ENCODE measurements at regions not wholly inside any gene's neighbourhood (a gene's known extent, or its start where the extent isn't known, plus 50 kb on each side); places are given as distances from the start of the nearest gene placed in this dataset.

DNA sequence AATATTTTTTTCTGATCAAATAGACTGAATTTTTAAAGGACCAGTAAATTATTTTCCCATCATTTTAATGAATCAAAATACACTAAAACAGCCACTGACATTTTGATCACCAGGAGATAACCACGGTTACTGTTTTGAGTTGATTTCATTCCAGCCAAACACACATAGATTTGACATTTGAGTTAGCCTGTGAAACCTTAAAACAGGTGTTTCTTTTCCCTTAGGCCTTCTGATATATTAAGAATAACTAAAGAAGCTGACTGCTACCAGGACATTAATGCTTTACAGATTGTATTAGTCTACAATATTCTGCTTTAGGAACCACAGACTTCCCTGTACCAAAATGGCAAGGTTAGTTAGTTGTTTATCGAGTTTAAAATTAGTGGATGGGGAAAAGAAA lies 193.4 kb downstream of the OMA1 start (continued):
- TF ChIP-seq ZC3H10 (CRISPR knock-in tag; IDR thresholded peaks at IDR 0.05), result no peak
- no peak for TF ChIP-seq ZFP30 (CRISPR knock-in tag; IDR thresholded peaks at IDR 0.05)
- TF ChIP-seq, protein P1, sequence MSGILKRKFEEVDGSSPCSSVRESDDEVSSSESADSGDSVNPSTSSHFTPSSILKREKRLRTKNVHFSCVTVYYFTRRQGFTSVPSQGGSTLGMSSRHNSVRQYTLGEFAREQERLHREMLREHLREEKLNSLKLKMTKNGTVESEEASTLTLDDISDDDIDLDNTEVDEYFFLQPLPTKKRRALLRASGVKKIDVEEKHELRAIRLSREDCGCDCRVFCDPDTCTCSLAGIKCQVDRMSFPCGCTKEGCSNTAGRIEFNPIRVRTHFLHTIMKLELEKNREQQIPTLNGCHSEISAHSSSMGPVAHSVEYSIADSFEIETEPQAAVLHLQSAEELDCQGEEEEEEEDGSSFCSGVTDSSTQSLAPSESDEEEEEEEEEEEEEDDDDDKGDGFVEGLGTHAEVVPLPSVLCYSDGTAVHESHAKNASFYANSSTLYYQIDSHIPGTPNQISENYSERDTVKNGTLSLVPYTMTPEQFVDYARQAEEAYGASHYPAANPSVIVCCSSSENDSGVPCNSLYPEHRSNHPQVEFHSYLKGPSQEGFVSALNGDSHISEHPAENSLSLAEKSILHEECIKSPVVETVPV (CRISPR knock-in tag; IDR thresholded peaks at IDR 0.05), result no peak
- TF ChIP-seq ZNF70 (CRISPR knock-in tag; IDR thresholded peaks at IDR 0.05), result no peak
- TF ChIP-seq, protein P2, sequence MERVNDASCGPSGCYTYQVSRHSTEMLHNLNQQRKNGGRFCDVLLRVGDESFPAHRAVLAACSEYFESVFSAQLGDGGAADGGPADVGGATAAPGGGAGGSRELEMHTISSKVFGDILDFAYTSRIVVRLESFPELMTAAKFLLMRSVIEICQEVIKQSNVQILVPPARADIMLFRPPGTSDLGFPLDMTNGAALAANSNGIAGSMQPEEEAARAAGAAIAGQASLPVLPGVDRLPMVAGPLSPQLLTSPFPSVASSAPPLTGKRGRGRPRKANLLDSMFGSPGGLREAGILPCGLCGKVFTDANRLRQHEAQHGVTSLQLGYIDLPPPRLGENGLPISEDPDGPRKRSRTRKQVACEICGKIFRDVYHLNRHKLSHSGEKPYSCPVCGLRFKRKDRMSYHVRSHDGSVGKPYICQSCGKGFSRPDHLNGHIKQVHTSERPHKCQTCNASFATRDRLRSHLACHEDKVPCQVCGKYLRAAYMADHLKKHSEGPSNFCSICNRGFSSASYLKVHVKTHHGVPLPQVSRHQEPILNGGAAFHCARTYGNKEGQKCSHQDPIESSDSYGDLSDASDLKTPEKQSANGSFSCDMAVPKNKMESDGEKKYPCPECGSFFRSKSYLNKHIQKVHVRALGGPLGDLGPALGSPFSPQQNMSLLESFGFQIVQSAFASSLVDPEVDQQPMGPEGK (CRISPR knock-in tag; IDR thresholded peaks at IDR 0.05; ENCODE audit: borderline replicate concordance), result no peak
- TF ChIP-seq PPARA (CRISPR knock-in tag; IDR thresholded peaks at IDR 0.05; ENCODE audit: borderline replicate concordance), result no peak

GRCh38 chr1:58352476-58353092 lies 193.9 kb downstream of the OMA1 start:
- TF ChIP-seq, protein P1 (CRISPR knock-in tag; IDR thresholded peaks at IDR 0.05), result no peak
- TF ChIP-seq ZFP3 (CRISPR knock-in tag; IDR thresholded peaks at IDR 0.05) (no peak), TCF4 (CRISPR knock-in tag; IDR thresholded peaks at IDR 0.05; ENCODE audit: borderline replicate concordance) (no peak), TSHZ2 (CRISPR knock-in tag; IDR thresholded peaks at IDR 0.05) (no peak), ZNF70 (CRISPR knock-in tag; IDR thresholded peaks at IDR 0.05) (no peak)
- TF ChIP-seq, protein P3, sequence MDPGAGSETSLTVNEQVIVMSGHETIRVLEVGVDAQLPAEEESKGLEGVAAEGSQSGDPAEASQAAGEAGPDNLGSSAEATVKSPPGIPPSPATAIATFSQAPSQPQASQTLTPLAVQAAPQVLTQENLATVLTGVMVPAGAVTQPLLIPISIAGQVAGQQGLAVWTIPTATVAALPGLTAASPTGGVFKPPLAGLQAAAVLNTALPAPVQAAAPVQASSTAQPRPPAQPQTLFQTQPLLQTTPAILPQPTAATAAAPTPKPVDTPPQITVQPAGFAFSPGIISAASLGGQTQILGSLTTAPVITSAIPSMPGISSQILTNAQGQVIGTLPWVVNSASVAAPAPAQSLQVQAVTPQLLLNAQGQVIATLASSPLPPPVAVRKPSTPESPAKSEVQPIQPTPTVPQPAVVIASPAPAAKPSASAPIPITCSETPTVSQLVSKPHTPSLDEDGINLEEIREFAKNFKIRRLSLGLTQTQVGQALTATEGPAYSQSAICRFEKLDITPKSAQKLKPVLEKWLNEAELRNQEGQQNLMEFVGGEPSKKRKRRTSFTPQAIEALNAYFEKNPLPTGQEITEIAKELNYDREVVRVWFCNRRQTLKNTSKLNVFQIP (CRISPR knock-in tag; IDR thresholded peaks at IDR 0.05; ENCODE audit: borderline replicate concordance, low read depth), result no peak
- no peak for ATAC-seq

DNA sequence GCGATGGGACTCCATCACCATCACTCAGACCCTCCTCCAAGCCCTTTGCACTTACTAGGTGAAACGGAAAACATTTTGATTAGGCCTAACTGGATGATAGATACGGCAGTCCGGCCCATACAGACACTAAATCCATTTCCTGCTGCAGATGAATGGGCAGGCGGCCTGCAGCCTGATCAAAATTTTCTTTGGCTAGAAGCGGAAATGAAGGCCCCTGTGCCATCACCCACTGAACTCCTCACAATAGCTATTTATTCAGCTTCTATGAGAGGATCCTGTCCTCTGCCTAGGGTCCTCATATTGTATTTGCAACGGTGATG lies 200.5 kb downstream of the OMA1 start:
- no peak for ATAC-seq
- TF ChIP-seq TCF4 (CRISPR knock-in tag; IDR thresholded peaks at IDR 0.05; ENCODE audit: borderline replicate concordance) (no peak), ARNTL (CRISPR knock-in tag; IDR thresholded peaks at IDR 0.05; ENCODE audit: borderline replicate concordance, low read depth) (no peak), ZNF70 (CRISPR knock-in tag; IDR thresholded peaks at IDR 0.05) (no peak), PPARA (CRISPR knock-in tag; IDR thresholded peaks at IDR 0.05; ENCODE audit: borderline replicate concordance) (no peak), CSDC2 (CRISPR knock-in tag; IDR thresholded peaks at IDR 0.05) (no peak), ZFP30 (CRISPR knock-in tag; IDR thresholded peaks at IDR 0.05) (no peak), TOX (CRISPR knock-in tag; IDR thresholded peaks at IDR 0.05; ENCODE audit: borderline replicate concordance) (no peak), SNAI2 (CRISPR knock-in tag; IDR thresholded peaks at IDR 0.05) (no peak)
- TF ChIP-seq, protein P1 (CRISPR knock-in tag; IDR thresholded peaks at IDR 0.05), result no peak
